GM12801 (cell line): ENCODE measurements at regions not wholly inside any gene's neighbourhood (a gene's known extent, or its start where the extent isn't known, plus 50 kb on each side); places are given as distances from the start of the nearest gene placed in this dataset.

Source experiments
- CTCF ChIP-seq: IDR thresholded peaks from one replicate; pipeline ENCODE4 v1.5.1; 2011; ENCODE audit warnings: control low read depth; ENCODE audit not compliant: insufficient read length; ENCODE audit errors: extremely low read depth

GRCh38 chr18:45119876-45120275 lies 439.2 kb downstream of the SETBP1 start:
- TF ChIP-seq CTCF = no peak

GRCh38 chr18:45121146-45121545 lies 440.5 kb downstream of the SETBP1 start:
- no peak for TF ChIP-seq CTCF

- no peak for TF ChIP-seq CTCF
These were observed 441.8 kb downstream of the SETBP1 start for GRCh38 chr18:45122506-45122905.

GRCh38 chr18:45127405-45127804 lies 446.7 kb downstream of the SETBP1 start:
- TF ChIP-seq CTCF = no peak

- no peak for TF ChIP-seq CTCF
These were observed 452.6 kb downstream of the SETBP1 start for GRCh38 chr18:45133276-45133675.

GRCh38 chr18:45136381-45137086 lies 455.8 kb downstream of the SETBP1 start:
- no peak for TF ChIP-seq CTCF

- no peak for TF ChIP-seq CTCF
These were observed 456.4 kb downstream of the SETBP1 start for GRCh38 chr18:45137087-45137419.

- TF ChIP-seq CTCF = no peak
These were observed 458.8 kb downstream of the SETBP1 start for GRCh38 chr18:45139478-45139877.
